Urinary bladder (tissue), 3 donors: ENCODE measurements at regions not wholly inside any gene's neighbourhood (a gene's known extent, or its start where the extent isn't known, plus 50 kb on each side); places are given as distances from the start of the nearest gene placed in this dataset.

ENCODE experiments used
- DNase-seq: peaks from one replicate; pipeline ENCODE4 v3.0.0-alpha.2; 2015; ENCODE audit errors: extremely low spot score
- H3K27ac ChIP-seq: one replicate; pipeline ENCODE4 v1.5.1; 2013; ENCODE audit warnings: low read depth, mild to moderate bottlenecking, moderate library complexity
- H3K36me3 ChIP-seq: one replicate; pipeline ENCODE4 v1.6.1; 2013; ENCODE audit warnings: mild to moderate bottlenecking, moderate library complexity; ENCODE audit not compliant: insufficient read depth
- H3K4me1 ChIP-seq: one replicate; pipeline ENCODE4 v1.6.1; 2013; ENCODE audit warnings: mild to moderate bottlenecking, moderate library complexity; ENCODE audit not compliant: insufficient read depth
- H3K4me3 ChIP-seq: one replicate; pipeline ENCODE4 v1.5.1; 2013; ENCODE audit warnings: low read depth, low read length
- WGBS: extraction: QIAGEN DNeasy Blood & Tissue Kit; methylation state at CpG from one replicate; pipeline ENCODE4 v1.1.7; 2013; 5-methylcytosine and 5-hydroxymethylcytosine counted together
- donor health status: healthy with polysubstance abuse.
- donor health status: healthy.

DNA sequence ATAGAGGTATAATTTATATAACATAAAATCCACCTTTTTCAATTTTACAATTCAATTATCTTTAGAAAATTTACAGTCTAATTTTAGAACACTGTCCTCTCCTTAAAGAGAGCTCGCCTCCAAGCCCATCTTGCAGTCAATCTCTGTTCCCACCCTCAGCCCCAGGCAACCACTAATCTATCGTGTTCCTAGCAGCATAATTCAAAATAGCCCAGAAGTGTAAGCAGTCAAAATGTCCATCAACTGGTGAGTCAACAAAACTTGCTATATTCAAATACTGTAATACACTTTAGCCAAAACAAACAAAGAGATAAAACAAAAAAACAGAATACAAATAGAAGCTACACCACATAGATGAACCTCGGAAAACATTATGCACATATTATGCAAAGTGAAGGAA lies 1006.8 kb upstream of the EEF2KMT start:
- WGBS: 56% methylated on average over 3 of the region's 3 CpGs
- H3K4me3 ChIP-seq: no peak overlapping the region
- H3K4me1 ChIP-seq: no peaks in the 10 kb centered on the region

DNA sequence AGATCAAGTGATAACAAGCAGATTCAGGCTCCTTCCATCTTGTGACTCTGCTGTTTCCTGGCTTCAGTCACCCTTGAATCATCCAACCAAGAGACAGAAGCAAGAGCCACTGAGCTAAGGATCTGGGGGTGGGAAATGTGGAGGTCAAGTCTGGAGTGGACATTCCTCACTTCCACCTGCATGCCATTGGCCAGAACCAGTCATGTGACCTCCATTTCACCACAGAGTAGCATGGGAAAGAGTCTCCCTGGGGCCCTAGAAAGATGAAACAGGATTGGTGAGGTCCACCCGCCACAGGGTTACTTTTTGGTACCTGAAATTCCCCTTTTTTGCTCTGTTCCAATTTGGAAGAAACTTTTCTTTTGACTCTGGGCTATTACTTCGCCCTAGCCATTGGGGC lies 1006.0 kb upstream of the EEF2KMT start:
- Histone ChIP-seq H3K4me3 (no peak overlapping the region), H3K27ac (no peak overlapping the region), H3K36me3 (no peaks in the 10 kb centered on the region), H3K4me1 (no peaks in the 10 kb centered on the region)
- WGBS: 45% methylated on average over 2 of the region's 2 CpGs
- DNase-seq: no peak

More for the DNA sequence above, 1006.8 kb upstream of the EEF2KMT start:
- Histone ChIP-seq H3K36me3 (no peaks in the 10 kb centered on the region), H3K27ac (no peak overlapping the region)
- no peak for DNase-seq

DNA sequence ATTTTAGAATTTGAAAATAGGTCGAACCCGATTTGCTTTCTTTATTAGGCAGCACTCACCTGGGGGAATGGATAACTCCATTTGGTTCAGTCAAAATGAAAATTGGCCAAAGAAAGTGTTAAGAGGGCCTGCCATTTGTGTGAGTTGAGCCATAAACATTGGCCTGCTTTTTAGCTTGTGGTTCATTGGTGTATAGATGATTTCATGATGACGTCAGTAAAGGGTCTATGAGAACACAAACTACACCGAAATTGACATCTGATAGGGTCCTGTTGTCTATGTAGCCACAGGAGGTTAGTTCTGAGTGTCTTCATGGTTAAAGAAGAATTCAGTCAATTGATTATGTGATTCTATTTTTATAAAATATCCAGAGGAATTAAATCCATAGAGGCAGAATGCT lies 1001.5 kb upstream of the EEF2KMT start:
- H3K4me3 ChIP-seq: no peak overlapping the region
- no peaks in the 10 kb centered on the region for H3K36me3 ChIP-seq
- no peak overlapping the region for H3K27ac ChIP-seq
- H3K4me1 ChIP-seq: no peaks in the 10 kb centered on the region
- DNase-seq: no peak
- 83% methylated on average over 4 of the region's 4 CpGs for WGBS

DNA sequence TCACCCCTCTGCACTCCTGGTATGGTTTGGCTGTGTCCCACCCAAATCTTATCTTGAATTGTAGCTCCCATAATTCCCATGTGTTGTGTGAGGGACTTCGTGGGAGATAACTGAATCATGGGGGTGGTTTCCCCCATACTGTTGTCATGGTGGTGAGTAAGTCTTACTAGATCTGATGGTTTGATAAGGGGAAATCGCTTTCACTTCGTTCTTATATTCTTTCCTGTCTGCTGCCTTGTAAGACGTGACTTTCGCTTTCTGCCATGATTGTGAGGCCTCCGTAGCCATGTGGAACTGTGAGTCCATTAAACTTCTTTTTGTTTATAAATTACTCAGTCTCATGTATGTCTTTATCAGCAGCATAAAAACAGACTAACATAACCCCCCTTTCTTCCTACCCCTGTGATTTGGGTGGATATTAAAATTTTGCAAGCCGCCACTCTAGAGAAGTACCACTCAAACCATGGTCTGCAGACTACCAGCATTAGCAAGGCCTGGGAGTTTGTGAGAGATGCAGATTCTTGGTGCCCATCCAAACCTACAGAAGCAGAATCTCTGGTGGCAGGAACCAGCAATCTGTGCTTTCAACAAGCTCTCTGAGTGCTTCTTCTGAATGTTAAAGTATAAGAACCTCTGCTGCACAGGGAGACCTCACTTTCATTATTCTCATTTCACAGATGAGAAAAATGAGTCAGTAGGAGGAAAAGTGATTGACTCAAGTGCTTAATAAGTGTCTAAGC lies 999.5 kb upstream of the EEF2KMT start:
- no peak overlapping the region for H3K4me3 ChIP-seq
- 64% methylated on average over 7 of the region's 7 CpGs for WGBS
- H3K4me1 ChIP-seq: no peaks in the 10 kb centered on the region

DNA sequence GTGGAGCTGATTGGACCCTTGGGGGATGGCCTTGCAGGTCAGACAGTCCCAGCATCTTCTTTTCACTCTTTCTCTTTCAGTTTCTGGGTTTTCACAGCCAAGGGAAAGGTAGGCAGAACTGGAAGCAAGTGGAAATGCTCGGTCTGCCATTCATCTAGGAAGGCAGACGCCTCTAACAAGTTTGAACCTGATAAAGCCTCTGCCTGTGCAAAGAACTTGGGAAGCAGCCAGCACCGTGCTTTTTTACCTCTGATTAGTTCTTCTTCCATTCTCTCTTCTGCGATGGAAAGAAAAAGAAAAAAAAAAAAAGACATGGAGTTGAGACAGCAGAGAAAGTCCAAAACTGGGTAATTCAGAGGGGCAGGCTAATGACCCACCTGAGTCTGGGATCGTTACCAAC lies 997.8 kb upstream of the EEF2KMT start:
- no peaks in the 10 kb centered on the region for H3K4me1 ChIP-seq
- no peaks in the 10 kb centered on the region for H3K36me3 ChIP-seq
- DNase-seq: no peak
- H3K27ac ChIP-seq: no peak overlapping the region
- H3K4me3 ChIP-seq: no peak overlapping the region
- 53% methylated on average over 5 of the region's 5 CpGs for WGBS

More for the DNA sequence above, 999.5 kb upstream of the EEF2KMT start:
- DNase-seq: no peak
- no peaks in the 10 kb centered on the region for H3K36me3 ChIP-seq
- no peak overlapping the region for H3K27ac ChIP-seq

- Histone ChIP-seq H3K27ac (no peak overlapping the region), H3K36me3 (no peaks in the 10 kb centered on the region), H3K4me3 (no peak overlapping the region), H3K4me1 (no peaks in the 10 kb centered on the region)
- DNase-seq: no peak
- 90% methylated on average over 3 of the region's 3 CpGs for WGBS
Measured at GRCh38 chr16:6091021-6091420, 993.4 kb upstream of the EEF2KMT start.

DNA sequence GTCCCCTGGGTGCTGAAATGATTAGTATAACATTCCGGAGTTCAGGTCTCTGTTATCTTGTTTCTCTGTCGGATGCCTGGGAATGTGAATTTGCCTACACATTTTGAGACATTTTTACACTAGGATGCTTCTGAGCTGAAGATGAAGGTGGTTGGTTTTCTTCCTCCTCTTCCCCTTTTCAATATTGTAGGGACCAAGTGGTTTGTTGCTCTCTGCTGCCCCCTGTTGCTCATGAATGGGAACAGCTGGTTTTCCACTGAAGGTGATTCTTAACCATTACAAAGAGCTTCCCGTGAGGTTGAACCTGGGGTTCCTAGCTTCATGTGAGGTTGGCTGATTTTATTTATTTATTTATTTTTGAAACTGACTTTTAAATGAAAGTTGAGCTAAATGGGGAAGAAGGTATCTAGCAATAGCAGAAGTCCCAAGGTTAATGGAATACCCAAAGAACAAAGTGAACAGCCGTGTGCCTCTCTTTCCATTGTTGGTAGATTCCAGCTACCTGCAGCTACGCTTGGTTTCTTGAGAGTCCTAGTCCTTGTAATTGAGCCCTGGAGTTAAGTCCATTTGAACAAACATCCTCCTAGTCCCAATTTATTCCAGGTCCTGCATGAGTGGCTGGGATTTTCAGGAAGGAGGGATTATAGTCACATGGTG lies 983.9 kb upstream of the EEF2KMT start:
- no peaks in the 10 kb centered on the region for H3K36me3 ChIP-seq
- H3K27ac ChIP-seq: no peak overlapping the region
- WGBS: 42% methylated on average over 5 of the region's 5 CpGs
- H3K4me3 ChIP-seq: no peak overlapping the region
- H3K4me1 ChIP-seq: no peaks in the 10 kb centered on the region
- no peak for DNase-seq

GRCh38 chr16:6076631-6077030 lies 979.0 kb upstream of the EEF2KMT start:
- DNase-seq: no peak
- Histone ChIP-seq H3K4me3 (no peak overlapping the region), H3K4me1 (no peaks in the 10 kb centered on the region), H3K36me3 (no peaks in the 10 kb centered on the region), H3K27ac (no peak overlapping the region)
- WGBS: 78% methylated on average over 2 of the region's 2 CpGs

GRCh38 chr16:6068063-6068462 lies 970.5 kb upstream of the EEF2KMT start:
- Histone ChIP-seq H3K27ac (no peak overlapping the region), H3K4me3 (no peak overlapping the region), H3K4me1 (no peaks in the 10 kb centered on the region), H3K36me3 (no peaks in the 10 kb centered on the region)
- 54% methylated on average over 4 of the region's 4 CpGs for WGBS
- DNase-seq: no peak

DNA sequence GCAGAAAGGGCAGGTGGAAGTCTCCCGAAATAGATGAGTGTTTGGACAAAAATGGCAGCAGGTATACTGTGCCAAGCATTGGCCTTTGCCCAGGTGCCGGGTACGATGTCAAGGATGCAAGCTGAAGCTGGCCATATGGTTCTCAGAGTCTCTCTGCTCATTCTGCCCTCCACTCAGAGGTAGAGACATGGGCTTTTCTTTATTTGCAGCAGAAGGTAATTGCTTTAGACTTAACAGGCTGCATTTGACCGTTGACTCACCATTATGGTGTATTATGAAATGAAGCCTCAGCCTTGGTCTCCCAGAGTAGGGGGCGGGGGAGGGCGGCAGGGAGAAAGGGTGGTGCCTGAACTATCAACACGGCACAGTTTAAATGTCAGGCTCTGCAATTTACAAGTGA lies 969.1 kb upstream of the EEF2KMT start:
- Histone ChIP-seq H3K27ac (no peak overlapping the region), H3K4me3 (no peak overlapping the region), H3K4me1 (no peaks in the 10 kb centered on the region), H3K36me3 (no peaks in the 10 kb centered on the region)
- no peak for DNase-seq
- WGBS: 49% methylated on average over 7 of the region's 7 CpGs

DNA sequence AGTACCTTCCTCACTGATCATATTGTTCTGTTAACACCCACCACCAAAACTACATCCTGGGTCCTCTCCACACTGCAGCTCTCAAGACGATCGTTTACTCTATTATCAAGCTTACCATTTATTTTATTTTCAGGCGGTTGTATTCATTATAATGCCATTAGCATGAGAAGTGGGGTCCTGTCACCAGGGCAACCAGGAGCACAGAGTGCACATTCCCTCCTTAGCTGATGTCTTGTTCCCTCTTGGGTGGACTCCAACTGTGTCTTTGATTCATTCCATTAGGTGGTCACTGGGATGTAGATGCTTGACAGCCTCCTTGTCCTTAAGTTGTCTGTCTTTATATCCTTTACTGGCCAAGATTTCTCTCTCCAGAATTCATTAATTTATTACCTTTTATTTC lies 965.9 kb upstream of the EEF2KMT start:
- WGBS: 57% methylated on average over 3 of the region's 3 CpGs
- H3K36me3 ChIP-seq: no peaks in the 10 kb centered on the region
- H3K4me3 ChIP-seq: no peak overlapping the region
- H3K27ac ChIP-seq: no peak overlapping the region
- DNase-seq: no peak
- H3K4me1 ChIP-seq: no peaks in the 10 kb centered on the region

GRCh38 chr16:6059671-6060070 lies 962.1 kb upstream of the EEF2KMT start:
- no peak for DNase-seq
- Histone ChIP-seq H3K36me3 (no peaks in the 10 kb centered on the region), H3K4me3 (no peak overlapping the region), H3K27ac (no peak overlapping the region), H3K4me1 (no peaks in the 10 kb centered on the region)

GRCh38 chr16:6057821-6058220 lies 960.2 kb upstream of the EEF2KMT start:
- Histone ChIP-seq H3K4me1 (no peaks in the 10 kb centered on the region), H3K36me3 (no peaks in the 10 kb centered on the region), H3K27ac (no peak overlapping the region), H3K4me3 (no peak overlapping the region)
- no peak for DNase-seq
- WGBS: 32% methylated on average over 6 of the region's 6 CpGs

DNA sequence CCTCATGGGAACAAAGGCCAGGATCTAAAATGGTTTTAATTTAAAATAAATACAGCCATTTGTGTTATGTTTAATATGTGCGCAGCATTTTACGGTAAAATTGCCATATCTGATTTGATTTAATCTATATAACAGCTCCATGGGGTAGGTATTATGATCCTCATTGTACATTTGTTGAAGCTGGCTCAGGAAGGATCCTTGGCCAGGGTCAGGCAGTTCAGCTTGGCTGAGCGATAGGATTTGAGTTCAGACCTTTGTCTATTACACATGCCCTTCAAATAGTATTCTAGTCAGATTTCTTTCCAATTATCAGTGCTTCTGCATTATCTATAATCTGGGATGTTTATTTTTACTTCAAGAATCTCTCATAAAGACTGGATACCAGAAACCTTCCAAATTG lies 950.4 kb upstream of the EEF2KMT start:
- 59% methylated on average over 3 of the region's 3 CpGs for WGBS
- no peak for DNase-seq

More for the DNA sequence above, 950.4 kb upstream of the EEF2KMT start:
- no peak overlapping the region for H3K27ac ChIP-seq
- no peak overlapping the region for H3K4me3 ChIP-seq
- no peaks in the 10 kb centered on the region for H3K4me1 ChIP-seq
- no peaks in the 10 kb centered on the region for H3K36me3 ChIP-seq
